Osteocyte (in vitro differentiated cells): ENCODE measurements at regions not wholly inside any gene's neighbourhood (a gene's known extent, or its start where the extent isn't known, plus 50 kb on each side); places are given as distances from the start of the nearest gene placed in this dataset.

ENCODE experiments used
- DNase-seq: peaks from one replicate; pipeline ENCODE4 v3.0.0; 2021; ENCODE audit warnings: mixed read lengths; ENCODE audit not compliant: unreplicated experiment; ENCODE audit errors: extremely low spot score
- H3K27ac Mint-ChIP-seq: one replicate; pipeline ENCODE4 v1.8.0; 2021; ENCODE audit warnings: mild to moderate bottlenecking, mixed read lengths; ENCODE audit not compliant: unreplicated experiment
- H3K27me3 Mint-ChIP-seq: one replicate; pipeline ENCODE4 v1.8.0; 2021; ENCODE audit warnings: mixed read lengths; ENCODE audit not compliant: unreplicated experiment
- H3K36me3 Mint-ChIP-seq: one replicate; pipeline ENCODE4 v1.8.0; 2021; ENCODE audit warnings: mixed read lengths; ENCODE audit not compliant: unreplicated experiment
- H3K4me1 Mint-ChIP-seq: one replicate; pipeline ENCODE4 v1.8.0; 2021; ENCODE audit warnings: mixed read lengths; ENCODE audit not compliant: unreplicated experiment
- H3K4me3 Mint-ChIP-seq: one replicate; pipeline ENCODE4 v1.8.0; 2021; ENCODE audit warnings: mild to moderate bottlenecking, moderate library complexity, mixed read lengths; ENCODE audit not compliant: unreplicated experiment
- H3K9me3 Mint-ChIP-seq: one replicate; pipeline ENCODE4 v1.8.0; 2021; ENCODE audit warnings: mixed read lengths; ENCODE audit not compliant: unreplicated experiment
- TF ChIP-seq, protein P1 (sequence below): fragments of 200-600 bp; sonication (generic); IDR thresholded peaks from 2 replicates; pipeline ENCODE4 v1.5.0; 2021; ENCODE audit warnings: antibody characterized with exemption, mild to moderate bottlenecking, moderate library complexity

DNA sequence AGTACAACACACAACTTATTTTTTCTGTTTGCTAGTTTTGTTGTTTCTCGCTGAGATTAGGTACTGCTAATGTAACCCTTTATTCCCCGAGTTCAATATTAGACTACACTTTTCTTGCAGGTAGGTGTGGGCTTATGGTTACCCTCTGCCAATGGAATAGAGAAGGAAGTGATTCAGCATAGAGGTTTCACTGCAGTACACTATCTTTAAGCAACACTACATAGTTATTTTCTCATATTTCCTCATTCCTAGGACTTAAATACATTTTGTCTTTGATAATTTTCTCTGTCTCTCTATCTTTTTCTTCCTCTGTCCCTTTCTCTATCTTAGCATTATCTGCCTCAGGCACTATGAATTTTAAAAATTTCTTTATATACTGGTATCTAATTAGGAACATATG, 791.0 kb downstream of the FAM181B start:
- peaks cover 6% of the 10 kb centered on the region for H3K4me1 Mint-ChIP-seq
- H3K4me3 Mint-ChIP-seq, result no peak overlapping the region
- DNase-seq, result no peak
- TF ChIP-seq, protein P1, sequence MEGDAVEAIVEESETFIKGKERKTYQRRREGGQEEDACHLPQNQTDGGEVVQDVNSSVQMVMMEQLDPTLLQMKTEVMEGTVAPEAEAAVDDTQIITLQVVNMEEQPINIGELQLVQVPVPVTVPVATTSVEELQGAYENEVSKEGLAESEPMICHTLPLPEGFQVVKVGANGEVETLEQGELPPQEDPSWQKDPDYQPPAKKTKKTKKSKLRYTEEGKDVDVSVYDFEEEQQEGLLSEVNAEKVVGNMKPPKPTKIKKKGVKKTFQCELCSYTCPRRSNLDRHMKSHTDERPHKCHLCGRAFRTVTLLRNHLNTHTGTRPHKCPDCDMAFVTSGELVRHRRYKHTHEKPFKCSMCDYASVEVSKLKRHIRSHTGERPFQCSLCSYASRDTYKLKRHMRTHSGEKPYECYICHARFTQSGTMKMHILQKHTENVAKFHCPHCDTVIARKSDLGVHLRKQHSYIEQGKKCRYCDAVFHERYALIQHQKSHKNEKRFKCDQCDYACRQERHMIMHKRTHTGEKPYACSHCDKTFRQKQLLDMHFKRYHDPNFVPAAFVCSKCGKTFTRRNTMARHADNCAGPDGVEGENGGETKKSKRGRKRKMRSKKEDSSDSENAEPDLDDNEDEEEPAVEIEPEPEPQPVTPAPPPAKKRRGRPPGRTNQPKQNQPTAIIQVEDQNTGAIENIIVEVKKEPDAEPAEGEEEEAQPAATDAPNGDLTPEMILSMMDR, result no peak
- H3K27ac Mint-ChIP-seq, result no peak overlapping the region
- H3K27me3 Mint-ChIP-seq, result peaks cover 5% of the 10 kb centered on the region
- H3K9me3 Mint-ChIP-seq, result peaks cover 14% of the 10 kb centered on the region
- peaks cover 4% of the 10 kb centered on the region for H3K36me3 Mint-ChIP-seq

DNA sequence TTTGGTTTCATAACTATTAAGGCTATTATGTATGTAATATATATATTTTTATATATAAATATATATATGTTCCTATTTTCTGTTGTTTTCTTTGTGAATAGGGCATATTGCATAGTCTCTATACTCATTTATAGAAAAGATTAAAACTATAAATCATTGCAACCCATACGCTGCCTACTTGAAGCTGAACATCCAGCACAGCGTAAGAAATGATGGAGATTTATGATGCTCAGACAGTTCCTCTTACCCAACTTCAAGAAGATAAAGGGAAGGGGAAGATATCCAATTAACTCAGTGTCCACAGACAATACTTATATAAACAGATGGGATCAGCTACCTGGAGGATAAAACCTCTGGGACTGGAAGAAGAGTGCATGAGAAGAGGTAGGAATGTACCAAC, 791.7 kb downstream of the FAM181B start:
- no peak for DNase-seq
- peaks cover 5% of the 10 kb centered on the region for H3K27me3 Mint-ChIP-seq
- peaks cover 14% of the 10 kb centered on the region for H3K9me3 Mint-ChIP-seq
- peaks cover 4% of the 10 kb centered on the region for H3K36me3 Mint-ChIP-seq
- H3K27ac Mint-ChIP-seq, result no peak overlapping the region
- H3K4me3 Mint-ChIP-seq, result no peak overlapping the region
- peaks cover 6% of the 10 kb centered on the region for H3K4me1 Mint-ChIP-seq
- TF ChIP-seq, protein P1, result no peak

DNA sequence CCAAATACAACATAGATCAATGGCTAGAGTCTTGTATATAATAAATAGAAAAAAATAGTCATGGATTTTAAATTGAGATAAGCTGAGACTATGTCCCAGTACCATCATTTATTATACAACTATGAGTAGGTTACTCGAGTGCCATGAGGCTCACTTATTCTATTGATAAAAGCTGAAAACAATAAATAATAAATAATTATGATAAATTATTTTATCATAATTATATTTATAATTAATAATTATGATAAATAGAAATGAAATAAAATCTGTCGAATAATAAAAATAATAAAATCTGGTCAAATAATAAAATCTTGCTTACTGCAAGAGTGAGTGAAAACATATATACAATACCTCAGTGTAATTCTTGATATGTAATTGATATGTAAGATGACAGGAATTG, 801.4 kb downstream of the FAM181B start:
- no peak overlapping the region for H3K4me3 Mint-ChIP-seq
- TF ChIP-seq, protein P1, result no peak
- no peaks in the 10 kb centered on the region for H3K9me3 Mint-ChIP-seq
- H3K27me3 Mint-ChIP-seq, result peaks cover 11% of the 10 kb centered on the region
- no peaks in the 10 kb centered on the region for H3K4me1 Mint-ChIP-seq
- DNase-seq, result no peak
- H3K36me3 Mint-ChIP-seq, result no peaks in the 10 kb centered on the region
- H3K27ac Mint-ChIP-seq, result no peak overlapping the region

DNA sequence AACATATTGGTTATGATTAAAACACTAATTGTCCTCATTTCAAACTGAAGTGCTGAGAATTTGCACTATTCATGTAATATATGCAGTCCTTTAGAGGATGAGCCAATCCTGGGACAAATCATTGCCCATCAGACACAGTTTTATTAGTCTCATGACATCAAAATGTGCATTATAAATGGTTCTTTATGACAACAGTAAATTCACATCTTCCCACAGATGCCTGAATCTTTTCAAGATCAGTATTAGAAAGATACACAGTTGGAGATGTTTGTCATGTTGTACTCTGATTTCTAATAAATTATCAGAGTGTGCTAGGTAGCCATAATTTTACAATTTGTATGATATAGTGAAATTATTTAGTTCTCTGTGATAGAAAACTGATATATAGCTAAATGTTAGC, 813.5 kb downstream of the FAM181B start:
- H3K27me3 Mint-ChIP-seq, result peaks cover 6% of the 10 kb centered on the region
- H3K27ac Mint-ChIP-seq, result no peak overlapping the region
- H3K36me3 Mint-ChIP-seq, result no peaks in the 10 kb centered on the region
- no peak for DNase-seq
- H3K4me3 Mint-ChIP-seq, result no peak overlapping the region
- TF ChIP-seq, protein P1, result no peak
- H3K4me1 Mint-ChIP-seq, result peaks cover 3% of the 10 kb centered on the region
- H3K9me3 Mint-ChIP-seq, result no peaks in the 10 kb centered on the region

DNA sequence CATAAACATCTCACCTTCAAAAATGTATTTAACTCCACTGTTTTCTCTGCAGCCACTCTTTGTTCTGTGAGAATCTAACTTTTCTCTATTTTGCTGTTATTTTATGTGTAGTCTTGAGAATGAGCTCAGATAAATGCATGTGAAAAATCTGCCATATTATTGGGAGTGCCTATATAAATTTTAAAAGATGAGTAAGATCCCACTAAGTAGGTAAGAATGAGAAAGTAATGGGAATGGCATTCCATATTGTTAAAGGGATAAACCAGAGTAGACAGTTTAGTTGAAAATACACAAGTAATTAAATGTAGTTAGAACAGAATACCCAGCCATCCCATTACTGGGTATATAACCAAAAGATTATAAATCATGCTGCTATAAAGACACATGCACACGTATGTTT, 817.2 kb downstream of the FAM181B start:
- H3K9me3 Mint-ChIP-seq, result no peaks in the 10 kb centered on the region
- no peak overlapping the region for H3K4me3 Mint-ChIP-seq

More for the DNA sequence above, 817.2 kb downstream of the FAM181B start:
- TF ChIP-seq, protein P1, result no peak
- no peaks in the 10 kb centered on the region for H3K36me3 Mint-ChIP-seq
- no peak for DNase-seq
- H3K27ac Mint-ChIP-seq, result no peak overlapping the region
- peaks cover 6% of the 10 kb centered on the region for H3K4me1 Mint-ChIP-seq
- H3K27me3 Mint-ChIP-seq, result no peaks in the 10 kb centered on the region
